Caco-2 (cell line): ENCODE measurements at regions not wholly inside any gene's neighbourhood (a gene's known extent, or its start where the extent isn't known, plus 50 kb on each side); places are given as distances from the start of the nearest gene placed in this dataset.

Experiments used
- BruUV-seq: library from RNA; stranded (reverse); fragments of 400-500 nt; replicated peaks from 2 replicates; lab custom pipeline; 2021; lab: Mats Ljungman, UMichigan
- CTCF ChIA-PET: fragments of 300-600 bp; sonication (Branson Sonifier 250); formaldehyde crosslinking; loops from one replicate; lab custom pipeline; 2022; ENCODE audit warnings: antibody characterized with exemption; lab: Charles Lee
- POLR2A ChIA-PET: fragments of 300-600 bp; sonication (Branson Sonifier 250); formaldehyde crosslinking; loops from one replicate; lab custom pipeline; 2022; ENCODE audit warnings: antibody characterized with exemption; lab: Charles Lee
- DNase-seq, 2 experiments: peaks; one replicate each; pipeline versions ENCODE4 v3.0.0 to v3.0.0-alpha.2; 2020 to 2022
- H3K27me3 ChIP-seq: replicated peaks from 2 replicates; pipeline ENCODE4 v1.6.0; 2011; ENCODE audit warnings: low read length; ENCODE audit not compliant: control insufficient read depth, insufficient read depth
- H3K36me3 ChIP-seq: 2 replicates; pipeline ENCODE4 v1.5.1; 2011; ENCODE audit warnings: low read length; ENCODE audit not compliant: control insufficient read depth, insufficient read depth
- H3K4me1 ChIP-seq: fragments of 250-450 bp; sonication (Bioruptor Pico); 2 replicates; pipeline ENCODE4 v1.5.1; 2020; ENCODE audit warnings: mild to moderate bottlenecking
- H3K4me3 ChIP-seq: 2 replicates; pipeline ENCODE4 v1.5.1; 2011; ENCODE audit warnings: low read depth, mild to moderate bottlenecking, control low read depth, low read length
- H3K9me3 ChIP-seq: fragments of 250-450 bp; sonication (Bioruptor Pico); 2 replicates; pipeline ENCODE4 v1.5.1; 2020; ENCODE audit warnings: mild to moderate bottlenecking, moderate library complexity
- H3K27ac Mint-ChIP-seq: one replicate; pipeline ENCODE4 v1.8.0; 2022; ENCODE audit warnings: mixed read lengths; ENCODE audit not compliant: unreplicated experiment
- H3K27me3 Mint-ChIP-seq: one replicate; pipeline ENCODE4 v1.8.0; 2022; ENCODE audit warnings: mixed read lengths; ENCODE audit not compliant: insufficient read depth, unreplicated experiment
- H3K36me3 Mint-ChIP-seq: one replicate; pipeline ENCODE4 v1.8.0; 2022; ENCODE audit warnings: mild to moderate bottlenecking, mixed read lengths; ENCODE audit not compliant: insufficient read depth, unreplicated experiment
- H3K4me1 Mint-ChIP-seq: one replicate; pipeline ENCODE4 v1.8.0; 2022; ENCODE audit warnings: low read depth, mixed read lengths; ENCODE audit not compliant: unreplicated experiment
- H3K4me3 Mint-ChIP-seq: one replicate; pipeline ENCODE4 v1.8.0; 2022; ENCODE audit warnings: mild to moderate bottlenecking, moderate library complexity, mixed read lengths; ENCODE audit not compliant: unreplicated experiment
- H3K9me3 Mint-ChIP-seq: one replicate; pipeline ENCODE4 v1.8.0; 2022; ENCODE audit warnings: mixed read lengths; ENCODE audit not compliant: unreplicated experiment
- intact Hi-C: fragments of 100-400 bp; cut with micrococcal nuclease; formaldehyde crosslinking; loops from one replicate; pipeline ENCODE4 v1.10.0; 2022; ENCODE audit not compliant: unreplicated experiment
- TF ChIP-seq, protein P1 (sequence below), 2 experiments: fragments of 200-600 bp in 1 of 2; IDR thresholded peaks; 1 replicate in 1 of 2; 2 replicates in 1 of 2; pipeline versions ENCODE4 v1.5.1 to v1.8.0; 2011 to 2022; ENCODE audit warnings: antibody characterized with exemption in 1 of 2, control low read depth in 1 of 2, inconsistent platforms in 1 of 2, low read depth in 1 of 2, low read length in 1 of 2, mild to moderate bottlenecking in 1 of 2, moderate library complexity in 1 of 2; ENCODE audit not compliant: insufficient read depth in 1 of 2, severe bottlenecking in 1 of 2, unreplicated experiment in 1 of 2

GRCh38 chr12:14238221-14238792, 127.2 kb upstream of the ATF7IP start:
- H3K36me3 Mint-ChIP-seq, result peaks cover 7% of the 10 kb centered on the region
- H3K27me3 ChIP-seq, result no peaks in the 10 kb centered on the region
- H3K4me3 Mint-ChIP-seq, result no peak overlapping the region
- peaks cover 20% of the 10 kb centered on the region for H3K9me3 Mint-ChIP-seq
- no peaks in the 10 kb centered on the region for H3K36me3 ChIP-seq
- H3K4me3 ChIP-seq, result no peak overlapping the region
- peaks cover 9% of the 10 kb centered on the region for H3K4me1 Mint-ChIP-seq
- TF ChIP-seq, protein P1, sequence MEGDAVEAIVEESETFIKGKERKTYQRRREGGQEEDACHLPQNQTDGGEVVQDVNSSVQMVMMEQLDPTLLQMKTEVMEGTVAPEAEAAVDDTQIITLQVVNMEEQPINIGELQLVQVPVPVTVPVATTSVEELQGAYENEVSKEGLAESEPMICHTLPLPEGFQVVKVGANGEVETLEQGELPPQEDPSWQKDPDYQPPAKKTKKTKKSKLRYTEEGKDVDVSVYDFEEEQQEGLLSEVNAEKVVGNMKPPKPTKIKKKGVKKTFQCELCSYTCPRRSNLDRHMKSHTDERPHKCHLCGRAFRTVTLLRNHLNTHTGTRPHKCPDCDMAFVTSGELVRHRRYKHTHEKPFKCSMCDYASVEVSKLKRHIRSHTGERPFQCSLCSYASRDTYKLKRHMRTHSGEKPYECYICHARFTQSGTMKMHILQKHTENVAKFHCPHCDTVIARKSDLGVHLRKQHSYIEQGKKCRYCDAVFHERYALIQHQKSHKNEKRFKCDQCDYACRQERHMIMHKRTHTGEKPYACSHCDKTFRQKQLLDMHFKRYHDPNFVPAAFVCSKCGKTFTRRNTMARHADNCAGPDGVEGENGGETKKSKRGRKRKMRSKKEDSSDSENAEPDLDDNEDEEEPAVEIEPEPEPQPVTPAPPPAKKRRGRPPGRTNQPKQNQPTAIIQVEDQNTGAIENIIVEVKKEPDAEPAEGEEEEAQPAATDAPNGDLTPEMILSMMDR (IDR thresholded peaks at IDR 0.05; ENCODE audit: insufficient read depth in 1 of 2, low read depth in 1 of 2, low read length in 1 of 2, severe bottlenecking in 1 of 2, unreplicated experiment in 1 of 2), result peak; percentile 36 to 71
- peaks cover 18% of the 10 kb centered on the region for H3K4me1 ChIP-seq
- no peak overlapping the region for H3K27ac Mint-ChIP-seq
- intact Hi-C loops, result loop anchor here (1.0 to 5.0 kb wide), 6 partner anchors 129 to 426 kb away; partner anchors contain the start of gene ATF7IP
- no peaks in the 10 kb centered on the region for H3K27me3 Mint-ChIP-seq
- no peak for DNase-seq
- peaks cover 48% of the 10 kb centered on the region for H3K9me3 ChIP-seq
- ChIA-PET CTCF (interaction anchor here (0.7 to 1.9 kb wide), 9 partner anchors 30 to 401 kb away, joined by 3 to 14 read pairs (median 6); partner anchors contain the start of gene ATF7IP), POLR2A (no interaction called here)
- BruUV-seq, result no TSS peak

- Histone ChIP-seq H3K27me3 (no peaks in the 10 kb centered on the region), H3K4me3 (no peak overlapping the region), H3K9me3 (peaks cover 60% of the 10 kb centered on the region), H3K4me1 (peaks cover 18% of the 10 kb centered on the region), H3K36me3 (no peaks in the 10 kb centered on the region)
- peak overlapping the region; percentile 43 for H3K27ac Mint-ChIP-seq
- H3K36me3 Mint-ChIP-seq, result peaks cover 13% of the 10 kb centered on the region
- no TSS peak for BruUV-seq
- H3K9me3 Mint-ChIP-seq, result peaks cover 30% of the 10 kb centered on the region
- H3K4me3 Mint-ChIP-seq, result peak overlapping the region; percentile 32
- H3K4me1 Mint-ChIP-seq, result peaks cover 9% of the 10 kb centered on the region
- ChIA-PET POLR2A (interaction anchor here (1.0 kb wide), 1 partner anchor 126 kb away, joined by 4 read pairs; no protein-coding TSS in a partner anchor), CTCF (interaction anchor here (1.9 kb wide), 1 partner anchor 215 kb away, joined by 14 read pairs; no protein-coding TSS in a partner anchor)
- no peaks in the 10 kb centered on the region for H3K27me3 Mint-ChIP-seq
- intact Hi-C loops, result loop anchor here (1.0 to 5.0 kb wide), 4 partner anchors 53 to 391 kb away; partner anchors contain the start of gene ATF7IP
- TF ChIP-seq, protein P1 (IDR thresholded peaks at IDR 0.05; ENCODE audit: insufficient read depth in 1 of 2, low read depth in 1 of 2, low read length in 1 of 2, severe bottlenecking in 1 of 2, unreplicated experiment in 1 of 2), result peak in 1 of 2 experiments; percentile 16
- peak; percentile 64 to 85 for DNase-seq
These were observed 126.0 kb upstream of the ATF7IP start for GRCh38 chr12:14239350-14239934.

DNA sequence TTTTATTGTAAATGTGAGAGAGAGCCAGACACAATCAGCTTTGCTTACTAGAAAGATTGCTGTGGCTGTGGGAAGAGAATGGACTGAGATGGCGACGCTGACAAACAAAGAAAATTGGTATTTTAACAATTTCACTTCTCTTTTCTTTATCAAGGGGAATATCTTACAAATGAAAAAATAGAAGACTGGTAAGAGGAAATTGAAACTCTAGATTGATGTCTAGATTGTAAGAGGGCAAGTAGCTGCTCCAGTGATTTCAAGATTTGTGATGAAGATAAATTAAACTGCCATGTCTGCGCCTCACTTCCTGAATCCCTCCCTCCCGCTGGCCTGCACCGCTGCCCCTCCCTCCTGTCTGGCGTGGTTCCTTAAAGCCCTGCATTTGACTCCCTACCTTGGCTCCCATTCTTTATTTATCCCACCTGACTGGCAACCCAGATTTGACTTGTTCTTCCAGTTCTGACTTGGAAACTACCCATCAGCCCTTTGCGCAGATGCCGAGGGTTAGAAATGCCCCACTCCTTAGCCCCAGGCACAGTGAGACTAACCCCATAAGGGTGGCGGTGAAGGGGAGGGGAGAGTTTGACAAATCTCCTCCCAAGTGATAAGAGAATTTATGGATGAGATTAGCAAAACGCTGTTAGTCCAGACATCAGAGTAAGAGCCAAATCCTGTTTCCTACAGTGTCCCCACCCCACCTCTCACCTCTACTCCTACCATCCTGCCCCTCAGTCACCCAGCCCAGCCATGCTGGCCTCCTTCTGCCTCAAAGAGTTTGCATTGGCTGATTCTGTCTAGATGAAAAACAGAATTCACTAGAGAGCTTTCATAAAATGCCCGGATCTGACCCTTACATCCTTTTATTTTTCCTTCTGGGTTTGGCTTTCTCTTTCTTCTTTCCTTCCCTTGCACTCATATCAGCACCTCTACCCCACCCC, 125.3 kb upstream of the ATF7IP start:
- TF ChIP-seq, protein P1 (IDR thresholded peaks at IDR 0.05; ENCODE audit: insufficient read depth in 1 of 2, low read depth in 1 of 2, low read length in 1 of 2, severe bottlenecking in 1 of 2, unreplicated experiment in 1 of 2), result no peak
- H3K36me3 Mint-ChIP-seq, result peaks cover 13% of the 10 kb centered on the region
- POLR2A ChIA-PET, result interaction anchor here (1.0 kb wide), 1 partner anchor 126 kb away, joined by 4 read pairs; no protein-coding TSS in a partner anchor
- BruUV-seq, result no TSS peak
- CTCF ChIA-PET, result no interaction called here
- H3K9me3 ChIP-seq, result peaks cover 64% of the 10 kb centered on the region
- H3K27me3 Mint-ChIP-seq, result no peaks in the 10 kb centered on the region
- intact Hi-C loops, result loop anchor here (1.0 to 5.0 kb wide), 4 partner anchors 54 to 391 kb away; partner anchors contain the start of gene ATF7IP
- H3K4me3 Mint-ChIP-seq, result peak overlapping the region; percentile 32
- H3K4me1 ChIP-seq, result peaks cover 18% of the 10 kb centered on the region
- H3K27ac Mint-ChIP-seq, result peak overlapping the region; percentile 43
- DNase-seq, result peak; percentile 62 to 82
- peaks cover 38% of the 10 kb centered on the region for H3K9me3 Mint-ChIP-seq
- peaks cover 9% of the 10 kb centered on the region for H3K4me1 Mint-ChIP-seq
- no peaks in the 10 kb centered on the region for H3K36me3 ChIP-seq
- H3K27me3 ChIP-seq, result no peaks in the 10 kb centered on the region
- no peak overlapping the region for H3K4me3 ChIP-seq
